RPMI8226 (cell line): ENCODE measurements at regions not wholly inside any gene's neighbourhood (a gene's known extent, or its start where the extent isn't known, plus 50 kb on each side); places are given as distances from the start of the nearest gene placed in this dataset.

ENCODE experiments used
- DNase-seq: peaks from one replicate; pipeline ENCODE4 v3.0.0-alpha.2; 2015

- no peak for DNase-seq
Measured at GRCh38 chr5:155068616-155069100, 55.1 kb downstream of the KIF4B start.

GRCh38 chr5:155069961-155070360 is 56.4 kb downstream of the KIF4B start:
- no peak for DNase-seq

- DNase-seq = no peak
Measured at GRCh38 chr5:155070781-155071180, 57.2 kb downstream of the KIF4B start.

- no peak for DNase-seq
Measured at GRCh38 chr5:155076379-155076778, 62.8 kb downstream of the KIF4B start.

- DNase-seq = no peak
Measured at GRCh38 chr5:155079698-155080097, 66.1 kb downstream of the KIF4B start.

- DNase-seq = no peak
Measured at GRCh38 chr5:155080721-155081120, 67.2 kb downstream of the KIF4B start.

GRCh38 chr5:155081618-155082017 is 68.1 kb downstream of the KIF4B start:
- DNase-seq = no peak

- DNase-seq = no peak
Measured at GRCh38 chr5:155082401-155082800, 68.8 kb downstream of the KIF4B start.

- DNase-seq = no peak
Measured at GRCh38 chr5:155085282-155085989, 71.9 kb downstream of the KIF4B start.

- no peak for DNase-seq
Measured at GRCh38 chr5:155087036-155087435, 73.5 kb downstream of the KIF4B start.

- DNase-seq = no peak
Measured at GRCh38 chr5:155088811-155089210, 75.3 kb downstream of the KIF4B start.

GRCh38 chr5:155089643-155090042 is 76.1 kb downstream of the KIF4B start:
- DNase-seq = no peak

- no peak for DNase-seq
Measured at GRCh38 chr5:155091063-155091648, 77.6 kb downstream of the KIF4B start.

GRCh38 chr5:155091768-155092717 is 78.5 kb downstream of the KIF4B start:
- no peak for DNase-seq

GRCh38 chr5:155094455-155094854 is 80.9 kb downstream of the KIF4B start:
- no peak for DNase-seq

- no peak for DNase-seq
Measured at GRCh38 chr5:155097995-155098394, 84.4 kb downstream of the KIF4B start.

GRCh38 chr5:155098433-155098832 is 84.9 kb downstream of the KIF4B start:
- no peak for DNase-seq

GRCh38 chr5:155101697-155102096 is 88.1 kb downstream of the KIF4B start:
- DNase-seq = no peak

GRCh38 chr5:155103146-155103545 is 89.6 kb downstream of the KIF4B start:
- DNase-seq = no peak

GRCh38 chr5:155104441-155104840 is 90.9 kb downstream of the KIF4B start:
- no peak for DNase-seq

- no peak for DNase-seq
Measured at GRCh38 chr5:155106221-155106620, 92.7 kb downstream of the KIF4B start.

GRCh38 chr5:155113888-155114287 is 100.3 kb downstream of the KIF4B start:
- no peak for DNase-seq

GRCh38 chr5:155114655-155115054 is 101.1 kb downstream of the KIF4B start:
- DNase-seq = no peak
